ENCODE measurements at regions not wholly inside any gene's neighbourhood (a gene's known extent, or its start where the extent isn't known, plus 50 kb on each side); places are given as distances from the start of the nearest gene placed in this dataset.

GRCh38 chr10:70976063-70976695 lies 87.8 kb upstream of the PCBD1 start:
- TF ChIP-seq, protein P1, sequence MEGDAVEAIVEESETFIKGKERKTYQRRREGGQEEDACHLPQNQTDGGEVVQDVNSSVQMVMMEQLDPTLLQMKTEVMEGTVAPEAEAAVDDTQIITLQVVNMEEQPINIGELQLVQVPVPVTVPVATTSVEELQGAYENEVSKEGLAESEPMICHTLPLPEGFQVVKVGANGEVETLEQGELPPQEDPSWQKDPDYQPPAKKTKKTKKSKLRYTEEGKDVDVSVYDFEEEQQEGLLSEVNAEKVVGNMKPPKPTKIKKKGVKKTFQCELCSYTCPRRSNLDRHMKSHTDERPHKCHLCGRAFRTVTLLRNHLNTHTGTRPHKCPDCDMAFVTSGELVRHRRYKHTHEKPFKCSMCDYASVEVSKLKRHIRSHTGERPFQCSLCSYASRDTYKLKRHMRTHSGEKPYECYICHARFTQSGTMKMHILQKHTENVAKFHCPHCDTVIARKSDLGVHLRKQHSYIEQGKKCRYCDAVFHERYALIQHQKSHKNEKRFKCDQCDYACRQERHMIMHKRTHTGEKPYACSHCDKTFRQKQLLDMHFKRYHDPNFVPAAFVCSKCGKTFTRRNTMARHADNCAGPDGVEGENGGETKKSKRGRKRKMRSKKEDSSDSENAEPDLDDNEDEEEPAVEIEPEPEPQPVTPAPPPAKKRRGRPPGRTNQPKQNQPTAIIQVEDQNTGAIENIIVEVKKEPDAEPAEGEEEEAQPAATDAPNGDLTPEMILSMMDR (conservative IDR thresholded peaks at IDR 0.05 in 1 of 2, IDR thresholded peaks at IDR 0.05 in 1 of 2; ENCODE audit: extremely low read depth in 1 of 2, insufficient read depth in 1 of 2, low read depth in 1 of 2, low read length in 2 of 2), result no peak
- no peak for TF ChIP-seq EZH2 (IDR thresholded peaks at IDR 0.05; ENCODE audit: borderline replicate concordance, low read length)
